Liver (tissue), 8 donors: ENCODE measurements at regions not wholly inside any gene's neighbourhood (a gene's known extent, or its start where the extent isn't known, plus 50 kb on each side); places are given as distances from the start of the nearest gene placed in this dataset.

ENCODE experiments used
- DNase-seq: peaks from one replicate; pipeline ENCODE4 v3.0.0-alpha.2; 2017; ENCODE audit warnings: low spot score
- H3K27ac ChIP-seq, 2 donors: one replicate each; pipeline ENCODE4 v1.7.0; 2013; ENCODE audit warnings: inconsistent platforms in 2 of 2, low read length in 2 of 2, control low read depth in 1 of 2, low read depth in 1 of 2, mild to moderate bottlenecking in 1 of 2
- H3K27me3 ChIP-seq, 4 donors: one replicate each; pipeline versions ENCODE4 v1.6.1 to v1.7.0; 2013; ENCODE audit warnings: low read length in 3 of 4, inconsistent platforms in 1 of 4, mild to moderate bottlenecking in 1 of 4, moderate library complexity in 1 of 4; ENCODE audit not compliant: control insufficient read depth in 4 of 4, insufficient read depth in 4 of 4
- H3K36me3 ChIP-seq, 4 donors: one replicate each; pipeline versions ENCODE4 v1.6.1 to v1.7.0; 2013; ENCODE audit warnings: low read length in 3 of 4, mild to moderate bottlenecking in 3 of 4, low read depth in 1 of 4, moderate library complexity in 1 of 4; ENCODE audit not compliant: control insufficient read depth in 4 of 4, insufficient read depth in 3 of 4
- H3K4me1 ChIP-seq, 4 donors: one replicate each; pipeline versions ENCODE4 v1.6.1 to v1.7.0; 2013; ENCODE audit warnings: low read length in 3 of 4, mild to moderate bottlenecking in 3 of 4, moderate library complexity in 1 of 4; ENCODE audit not compliant: control insufficient read depth in 4 of 4, insufficient read depth in 4 of 4
- H3K4me3 ChIP-seq, 3 donors: one replicate each; pipeline versions ENCODE4 v1.6.1 to v1.7.0; 2013; ENCODE audit warnings: low read length in 3 of 3, control low read depth in 1 of 3, low read depth in 1 of 3, mild to moderate bottlenecking in 1 of 3
- H3K9ac ChIP-seq, 2 donors: one replicate each; pipeline ENCODE4 v1.7.0; 2013; ENCODE audit warnings: low read length in 2 of 2, mild to moderate bottlenecking in 2 of 2, moderate library complexity in 2 of 2, control low read depth in 1 of 2, low read depth in 1 of 2
- H3K9me3 ChIP-seq, 4 donors: one replicate each; pipeline versions ENCODE4 v1.6.1 to v1.7.0; 2013; ENCODE audit warnings: low read length in 3 of 4; ENCODE audit not compliant: control insufficient read depth in 4 of 4
- ATF3 ChIP-seq: IDR thresholded peaks from 2 replicates; pipeline ENCODE4 v1.6.1; 2016; ENCODE audit warnings: antibody characterized with exemption
- CTCF ChIP-seq: fragments of 150-350 bp; IDR thresholded peaks from 2 replicates; pipeline ENCODE4 v1.5.1; 2017; ENCODE audit warnings: improper control_type of control experiment, low read depth, low read length; ENCODE audit not compliant: missing input control
- EGR1 ChIP-seq, 2 donors: IDR thresholded peaks; 2 replicates each; pipeline ENCODE4 v1.6.1; 2016 to 2018; ENCODE audit warnings: antibody characterized with exemption in 2 of 2, low read depth in 2 of 2
- FOXA2 ChIP-seq: IDR thresholded peaks from 2 replicates; pipeline ENCODE4 v1.6.1; 2016; ENCODE audit warnings: antibody characterized with exemption
- HNF4A ChIP-seq, 2 donors: conservative IDR thresholded peaks; 2 replicates each; pipeline ENCODE4 v1.6.1; 2016; ENCODE audit warnings: antibody characterized with exemption in 2 of 2, mild to moderate bottlenecking in 2 of 2
- HNF4G ChIP-seq: IDR thresholded peaks from 2 replicates; pipeline ENCODE4 v1.6.1; 2016; ENCODE audit warnings: antibody characterized with exemption
- MAX ChIP-seq: IDR thresholded peaks from 2 replicates; pipeline ENCODE4 v1.6.1; 2016; ENCODE audit warnings: antibody characterized with exemption
- NR2F2 ChIP-seq: IDR thresholded peaks from 2 replicates; pipeline ENCODE4 v1.6.1; 2016; ENCODE audit warnings: antibody characterized with exemption
- REST ChIP-seq: IDR thresholded peaks from 2 replicates; pipeline ENCODE4 v1.6.1; 2016; ENCODE audit warnings: antibody characterized with exemption, mild to moderate bottlenecking
- TAF1 ChIP-seq: conservative IDR thresholded peaks from 2 replicates; pipeline ENCODE4 v1.6.1; 2016; ENCODE audit warnings: antibody characterized with exemption, mild to moderate bottlenecking
- YY1 ChIP-seq: IDR thresholded peaks from 2 replicates; pipeline ENCODE4 v1.6.1; 2016; ENCODE audit warnings: antibody characterized with exemption, mild to moderate bottlenecking
- WGBS: extraction: QIAGEN DNeasy Blood & Tissue Kit; methylation state at CpG from one replicate; pipeline ENCODE4 v1.1.7; 2013; 5-methylcytosine and 5-hydroxymethylcytosine counted together
- donor health status: healthy.
- donor health status: healthy.
- donor health status: healthy.
- donor health status: healthy.
- donor health status: healthy.

GRCh38 chr9:91160181-91160580 is 201.5 kb downstream of the AUH start:
- TF ChIP-seq NR2F2 (no peak), FOXA2 (no peak), REST (no peak), ATF3 (no peak), EGR1 (IDR thresholded peaks at IDR 0.05; ENCODE audit: low read depth in 2 of 2) (no peak), CTCF (no peak), TAF1 (no peak), HNF4A (conservative IDR thresholded peaks at IDR 0.05) (no peak), HNF4G (no peak), MAX (no peak), YY1 (no peak)
- no peaks in the 10 kb centered on the region for H3K36me3 ChIP-seq
- no peaks in the 10 kb centered on the region for H3K9me3 ChIP-seq
- no peak overlapping the region for H3K9ac ChIP-seq
- no peaks in the 10 kb centered on the region for H3K27me3 ChIP-seq
- peaks cover 0 to 5% (median 0%) of the 10 kb centered on the region in 4 donors for H3K4me1 ChIP-seq
- 77% methylated on average over 22 of the region's 22 CpGs for WGBS
- no peak for DNase-seq
- H3K4me3 ChIP-seq = no peak overlapping the region
- H3K27ac ChIP-seq = no peak overlapping the region

GRCh38 chr9:91160599-91161464 is 200.9 kb downstream of the AUH start:
- H3K9me3 ChIP-seq = no peaks in the 10 kb centered on the region
- no peaks in the 10 kb centered on the region for H3K27me3 ChIP-seq
- 94% methylated on average over 31 of the region's 31 CpGs for WGBS
- H3K27ac ChIP-seq = no peak overlapping the region
- peaks cover 0 to 5% (median 0%) of the 10 kb centered on the region in 4 donors for H3K4me1 ChIP-seq
- H3K4me3 ChIP-seq = no peak overlapping the region
- H3K36me3 ChIP-seq = no peaks in the 10 kb centered on the region
- no peak for TF ChIP-seq NR2F2
- H3K9ac ChIP-seq = no peak overlapping the region
- no peak for DNase-seq
